ENCODE measurements at regions not wholly inside any gene's neighbourhood (a gene's known extent, or its start where the extent isn't known, plus 50 kb on each side); places are given as distances from the start of the nearest gene placed in this dataset.

- no peak for TF ChIP-seq CTCF (IDR thresholded peaks at IDR 0.05)
- Mint-ChIP-seq H3K9me3 (no peaks in the 10 kb centered on the region), H3K36me3 (ENCODE audit: low read depth) (no peaks in the 10 kb centered on the region), H3K27ac (no peak overlapping the region), H3K4me1 (no peaks in the 10 kb centered on the region), H3K4me3 (no peak overlapping the region), H3K27me3 (ENCODE audit: low read depth, poor library complexity) (peaks cover 2% of the 10 kb centered on the region)
- DNase-seq = no peak
Observed at GRCh38 chr2:37554687-37555086, 116.8 kb downstream of the CDC42EP3 start.

GRCh38 chr2:37555457-37555856 is 116.0 kb downstream of the CDC42EP3 start:
- Mint-ChIP-seq H3K4me3 (no peak overlapping the region), H3K36me3 (ENCODE audit: low read depth) (no peaks in the 10 kb centered on the region), H3K27ac (no peak overlapping the region), H3K9me3 (no peaks in the 10 kb centered on the region), H3K27me3 (ENCODE audit: low read depth, poor library complexity) (peaks cover 2% of the 10 kb centered on the region), H3K4me1 (no peaks in the 10 kb centered on the region)
- no peak for TF ChIP-seq CTCF (IDR thresholded peaks at IDR 0.05)
- DNase-seq = no peak

- H3K36me3 Mint-ChIP-seq (ENCODE audit: low read depth) = no peaks in the 10 kb centered on the region
- DNase-seq = no peak
- peaks cover 2% of the 10 kb centered on the region for H3K27me3 Mint-ChIP-seq (ENCODE audit: low read depth, poor library complexity)
- TF ChIP-seq CTCF (IDR thresholded peaks at IDR 0.05) = no peak
- H3K4me1 Mint-ChIP-seq = no peaks in the 10 kb centered on the region
- H3K9me3 Mint-ChIP-seq = no peaks in the 10 kb centered on the region
- H3K27ac Mint-ChIP-seq = no peak overlapping the region
- no peak overlapping the region for H3K4me3 Mint-ChIP-seq
Observed at GRCh38 chr2:37556256-37556655, 115.2 kb downstream of the CDC42EP3 start.

GRCh38 chr2:37558623-37559022 is 112.8 kb downstream of the CDC42EP3 start:
- TF ChIP-seq CTCF (IDR thresholded peaks at IDR 0.05) = no peak
- H3K4me3 Mint-ChIP-seq = no peak overlapping the region

GRCh38 chr2:37560241-37560848 is 111.1 kb downstream of the CDC42EP3 start:
- Mint-ChIP-seq H3K36me3 (ENCODE audit: low read depth) (no peaks in the 10 kb centered on the region), H3K27ac (no peak overlapping the region), H3K4me3 (no peak overlapping the region), H3K27me3 (ENCODE audit: low read depth, poor library complexity) (peaks cover 2% of the 10 kb centered on the region), H3K4me1 (peaks cover 10% of the 10 kb centered on the region), H3K9me3 (peaks cover 2% of the 10 kb centered on the region)
- TF ChIP-seq CTCF (IDR thresholded peaks at IDR 0.05) = no peak
- DNase-seq = no peak

More at GRCh38 chr2:37558623-37559022, 112.8 kb downstream of the CDC42EP3 start:
- Mint-ChIP-seq H3K36me3 (ENCODE audit: low read depth) (no peaks in the 10 kb centered on the region), H3K27ac (peak overlapping the region; percentile 34), H3K9me3 (peaks cover 2% of the 10 kb centered on the region), H3K4me1 (peaks cover 10% of the 10 kb centered on the region), H3K27me3 (ENCODE audit: low read depth, poor library complexity) (peaks cover 2% of the 10 kb centered on the region)
- DNase-seq = no peak

All from nephron progenitor cell (in vitro differentiated cells).